GM19372 (cell line): ENCODE measurements at regions not wholly inside any gene's neighbourhood (a gene's known extent, or its start where the extent isn't known, plus 50 kb on each side); places are given as distances from the start of the nearest gene placed in this dataset.
"Not testable (repeated sequence)": the region's sequence is repeated elsewhere in the genome, so short reads cannot be mapped to it uniquely, and the experiment has no call there.

Experiments
- ATAC-seq: cut with Tn5 transposase; IDR thresholded peaks from one replicate; pipeline ENCODE4 v1.9.1; 2021; ENCODE audit warnings: mild to moderate bottlenecking, low read depth, moderate library complexity; ENCODE audit not compliant: unreplicated experiment

DNA sequence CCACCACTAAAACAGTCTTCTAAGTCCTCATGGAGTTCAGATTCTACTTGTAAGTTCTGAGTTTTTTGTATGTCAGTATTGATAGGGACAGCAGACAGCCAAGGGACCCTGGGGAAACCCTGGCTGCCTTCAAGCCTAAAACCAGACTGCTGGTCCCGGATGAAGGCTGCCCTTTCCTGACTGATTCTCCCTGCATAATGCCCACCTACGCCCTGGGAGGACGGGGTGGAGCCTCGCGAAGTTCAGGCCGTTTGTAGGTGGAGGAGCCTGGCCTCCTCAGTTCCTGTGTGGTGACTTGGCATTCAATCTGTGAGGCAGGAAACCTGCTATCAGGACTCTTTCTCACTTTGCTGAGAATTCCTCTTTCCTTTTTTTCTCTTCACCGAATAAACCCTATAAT is 120.3 kb upstream of the LGSN start:
- ATAC-seq = no peak

DNA sequence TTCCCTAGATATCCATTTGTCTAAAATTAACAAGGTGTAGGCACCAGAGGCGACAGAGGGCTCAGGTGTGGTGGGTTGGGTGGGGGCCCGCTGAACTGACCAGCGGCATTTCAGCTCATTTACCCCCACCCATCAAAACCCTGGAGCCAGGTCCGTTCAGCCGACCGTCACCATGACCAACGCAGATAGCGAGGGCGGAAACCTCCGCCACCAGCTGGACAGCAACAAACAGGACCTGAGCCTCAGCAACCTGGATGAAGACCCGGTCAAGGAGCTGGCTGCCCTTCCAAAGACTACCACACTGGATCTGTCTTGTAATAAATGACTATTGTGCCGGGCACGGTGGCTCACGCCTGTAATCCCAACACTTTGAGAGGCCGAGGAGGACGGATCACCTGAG is 120.8 kb upstream of the LGSN start:
- ATAC-seq = no peak

DNA sequence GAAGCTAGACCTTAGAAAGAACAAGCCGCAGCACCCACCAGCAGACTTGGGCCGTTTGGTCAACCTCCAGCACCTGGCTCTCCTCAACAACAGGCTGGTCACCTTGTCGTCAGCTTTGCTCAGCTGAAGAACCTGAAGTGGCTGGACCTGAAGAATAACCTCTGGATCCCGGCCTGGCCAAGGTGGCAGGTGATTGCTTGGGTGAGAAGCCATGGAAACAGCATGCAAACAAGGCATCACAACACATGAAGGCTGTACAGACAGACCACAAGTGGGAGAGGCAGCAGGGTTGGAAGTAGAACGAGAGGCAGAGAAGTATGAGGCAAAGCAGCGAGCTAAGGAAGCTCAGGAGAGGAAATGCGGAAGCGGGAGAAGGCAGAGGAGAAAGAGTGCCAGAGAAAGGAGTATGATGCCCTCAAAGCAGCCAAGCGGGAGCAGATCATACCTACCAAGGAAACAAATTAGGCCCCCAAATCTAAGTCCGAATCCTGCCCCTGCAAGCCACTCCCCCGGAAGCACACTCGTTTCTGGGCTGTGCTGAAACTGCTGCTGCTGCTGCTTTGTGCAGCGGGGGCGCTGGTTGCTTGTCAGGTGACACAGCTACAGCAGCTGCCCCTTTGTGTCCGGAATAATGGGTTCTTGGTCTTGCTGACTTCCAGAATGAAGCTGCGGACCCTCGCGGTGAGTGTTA is 121.6 kb upstream of the LGSN start:
- no peak for ATAC-seq

DNA sequence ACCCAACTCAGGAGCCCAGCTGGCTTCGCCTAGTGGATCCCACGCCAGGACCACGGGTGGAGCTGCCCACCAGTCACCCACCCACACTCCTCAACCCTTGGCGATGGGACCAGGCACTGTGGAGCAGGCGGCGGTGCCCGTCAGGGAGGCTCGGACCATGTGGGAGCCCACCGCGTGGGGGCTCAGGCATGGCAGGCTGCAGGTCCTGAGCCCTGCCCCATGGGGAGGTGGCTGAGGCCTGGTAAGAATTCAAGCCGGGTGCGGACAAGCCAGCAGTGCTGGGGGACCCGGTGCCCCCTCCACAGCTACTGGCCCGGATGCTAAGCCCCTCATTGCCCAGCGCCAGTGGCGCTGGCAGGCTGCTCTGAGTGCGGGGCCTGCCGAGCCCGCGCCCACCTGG is 123.1 kb upstream of the LGSN start:
- no peak for ATAC-seq

DNA sequence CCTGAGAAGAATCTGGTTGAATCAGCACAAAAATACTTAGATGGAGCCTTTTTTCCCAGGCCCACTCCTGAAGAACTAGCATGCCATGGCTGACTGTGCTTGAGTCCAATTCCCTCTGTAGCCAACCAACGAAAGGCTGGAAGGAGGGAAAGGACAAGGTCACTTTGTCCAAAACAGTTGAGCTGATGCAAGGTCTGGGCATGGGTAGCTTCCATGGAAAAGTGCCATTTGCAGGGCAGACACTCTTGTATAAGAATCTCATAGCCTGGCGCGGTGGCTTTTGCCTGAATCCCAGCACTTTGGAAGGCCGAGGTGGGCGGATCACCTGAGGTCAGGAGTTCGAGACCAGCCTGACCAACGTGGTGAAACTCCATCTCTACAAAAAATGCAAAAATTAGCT is 125.0 kb upstream of the LGSN start:
- no peak for ATAC-seq

DNA sequence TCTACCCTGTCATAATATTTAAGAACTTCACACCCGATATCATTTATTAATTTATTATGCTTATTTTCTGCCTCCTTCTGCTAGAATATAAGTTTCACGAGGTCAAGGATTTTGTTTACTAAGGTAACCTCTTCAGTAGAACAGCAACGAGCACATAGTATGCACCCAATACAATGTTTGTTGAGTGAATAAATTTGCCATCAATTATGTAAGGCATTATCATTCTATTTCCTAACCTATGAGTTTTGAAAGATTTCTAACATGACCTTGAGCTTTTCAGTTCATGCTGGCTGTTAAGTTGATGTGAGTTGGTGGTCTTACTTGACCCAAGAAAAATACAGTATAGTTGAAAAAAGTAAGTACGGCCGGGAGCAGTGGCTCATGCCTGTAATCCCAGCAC is 125.9 kb upstream of the LOC128125822 start:
- ATAC-seq = no peak

DNA sequence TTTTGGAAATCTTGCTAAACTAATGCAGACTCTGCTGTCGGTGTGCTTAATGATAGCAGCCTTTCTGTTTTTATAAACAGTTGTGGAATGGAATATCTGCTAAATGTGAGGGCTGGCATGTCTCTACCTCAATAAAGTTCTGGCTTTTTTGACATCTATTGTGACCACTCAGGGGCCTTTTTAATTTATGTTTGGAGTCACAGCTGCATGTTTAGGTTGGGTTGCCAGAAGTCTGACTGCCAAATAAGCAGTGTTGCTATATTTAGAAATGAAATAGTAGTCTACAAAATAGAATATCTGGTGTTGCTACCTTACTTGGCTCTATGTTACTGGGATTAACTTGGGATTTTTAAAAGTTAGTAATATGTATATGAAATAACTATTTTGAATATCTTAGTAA is 125.1 kb upstream of the LOC128125822 start:
- ATAC-seq = no peak

DNA sequence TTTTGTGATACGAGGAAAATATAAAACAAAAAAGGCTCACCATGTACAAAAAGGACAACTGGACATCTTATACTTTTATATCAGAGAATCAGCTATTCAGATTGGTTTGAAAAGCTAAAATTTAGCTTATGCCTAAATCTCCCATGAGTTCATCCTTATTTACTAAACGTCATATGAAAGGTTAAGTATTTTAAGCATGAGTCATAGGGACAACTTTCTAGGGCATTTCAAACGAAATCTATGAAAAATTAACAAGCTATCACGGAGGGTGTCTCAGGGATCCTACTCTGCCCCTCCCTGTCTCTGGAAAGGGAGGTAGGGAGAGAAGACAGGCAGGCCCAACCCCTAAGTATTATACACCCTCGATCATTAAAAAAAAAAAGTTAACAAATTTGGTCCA is 124.1 kb upstream of the LOC128125822 start:
- no peak for ATAC-seq

DNA sequence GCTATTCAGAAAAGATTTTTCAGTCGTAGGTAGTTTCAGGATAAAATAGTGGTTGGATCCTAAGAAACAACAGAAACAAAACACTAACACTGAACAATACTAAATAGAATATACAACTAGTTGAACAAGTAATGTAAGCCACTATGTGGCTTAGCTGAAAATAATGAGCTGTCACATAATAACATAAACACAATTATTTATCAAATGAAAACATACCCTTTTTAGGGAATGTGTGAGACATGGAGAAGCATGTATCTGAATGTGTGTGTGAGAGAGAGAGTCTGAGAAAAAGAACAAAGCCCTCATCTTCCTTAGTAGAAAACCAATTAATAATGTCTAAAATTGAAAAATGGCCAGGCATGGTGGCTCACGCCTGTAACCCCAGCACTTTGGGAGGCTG is 122.6 kb upstream of the LOC128125822 start:
- no peak for ATAC-seq

DNA sequence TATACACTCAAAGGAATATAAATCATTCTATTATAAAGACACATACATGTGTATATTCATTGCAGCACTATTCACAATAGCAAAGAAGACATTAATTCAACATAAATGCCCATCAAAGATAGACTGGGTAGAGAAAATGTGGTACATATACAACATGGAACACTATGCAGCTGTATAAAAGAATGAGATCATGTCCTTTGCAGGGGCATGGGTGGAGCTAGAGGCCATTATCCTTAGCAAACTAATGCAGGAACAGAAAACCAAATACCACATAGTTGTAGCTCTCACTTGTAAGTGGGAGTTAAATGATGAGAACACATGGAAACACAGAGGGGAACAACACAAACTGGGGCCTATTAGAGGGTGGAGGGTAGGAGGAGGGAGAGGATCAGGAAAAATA is 121.0 kb upstream of the LOC128125822 start:
- ATAC-seq = no peak

DNA sequence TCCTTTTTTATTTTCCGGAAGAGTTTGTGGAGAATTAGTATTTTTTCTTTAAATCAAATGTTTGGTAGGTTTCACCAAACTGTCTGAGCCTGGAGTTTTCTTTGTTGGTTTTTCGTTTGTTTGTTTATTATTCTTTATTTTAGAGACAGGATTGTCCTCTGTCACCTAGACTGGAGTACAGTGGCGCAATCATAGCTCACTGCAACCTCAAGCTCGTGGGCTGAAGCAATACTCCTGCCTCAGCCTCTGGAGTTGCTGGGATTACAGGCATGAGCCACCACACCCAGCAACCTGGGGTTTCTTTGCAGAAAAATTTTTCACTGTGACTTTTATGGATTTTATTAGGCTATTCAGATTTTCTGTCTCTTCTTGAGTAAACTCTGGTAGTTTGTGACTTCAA is 120.2 kb upstream of the LOC128125822 start:
- ATAC-seq = no peak

DNA sequence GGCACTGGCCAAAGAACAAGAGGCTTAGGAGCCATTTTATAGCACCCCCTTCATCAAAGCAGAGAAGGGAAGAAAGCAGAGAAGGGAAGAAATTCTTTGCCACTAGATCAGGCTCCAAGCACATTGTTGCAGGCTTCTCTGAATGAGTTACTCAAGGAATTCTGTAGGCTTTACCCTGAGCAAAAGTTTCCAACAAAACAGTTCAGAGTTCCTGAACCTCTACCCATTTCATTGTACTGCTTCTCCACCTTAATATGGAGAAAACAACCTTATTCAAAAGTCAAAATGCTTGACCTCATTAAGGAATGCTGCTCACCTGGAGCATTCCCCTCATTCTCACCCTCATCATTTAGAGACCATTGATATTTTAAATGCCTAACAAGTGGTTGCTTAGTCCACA is 115.5 kb upstream of the LOC128125822 start:
- ATAC-seq = no peak

DNA sequence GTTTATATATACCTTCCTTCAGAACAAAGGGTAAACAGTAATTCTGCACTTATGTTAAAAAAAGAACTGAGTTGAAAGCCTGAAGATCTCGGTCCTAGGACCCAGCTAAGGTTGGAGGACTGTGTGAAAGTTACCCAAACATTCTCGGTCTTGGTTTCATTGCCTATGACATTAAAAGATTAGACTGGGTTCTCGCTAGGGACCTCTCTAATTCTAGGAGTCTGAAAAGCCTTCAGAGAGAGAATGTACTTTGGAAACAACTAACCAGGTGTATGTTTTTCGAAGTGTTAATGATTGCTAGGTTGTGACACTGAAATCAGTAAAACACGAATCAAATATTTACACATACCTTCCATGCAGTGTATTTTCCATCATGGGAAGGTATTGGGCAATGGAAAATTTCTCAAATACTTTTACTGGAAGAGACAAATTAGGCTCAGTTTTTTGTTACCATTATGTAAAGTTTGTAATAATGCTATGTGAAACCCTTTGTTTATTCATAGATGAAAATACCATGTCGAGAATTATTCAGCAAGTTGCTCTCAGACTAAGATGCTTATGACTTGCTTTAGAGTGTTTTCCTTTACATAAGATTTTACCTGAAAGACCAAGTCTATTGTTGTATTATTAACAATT is 113.7 kb upstream of the LOC128125822 start:
- no peak for ATAC-seq

DNA sequence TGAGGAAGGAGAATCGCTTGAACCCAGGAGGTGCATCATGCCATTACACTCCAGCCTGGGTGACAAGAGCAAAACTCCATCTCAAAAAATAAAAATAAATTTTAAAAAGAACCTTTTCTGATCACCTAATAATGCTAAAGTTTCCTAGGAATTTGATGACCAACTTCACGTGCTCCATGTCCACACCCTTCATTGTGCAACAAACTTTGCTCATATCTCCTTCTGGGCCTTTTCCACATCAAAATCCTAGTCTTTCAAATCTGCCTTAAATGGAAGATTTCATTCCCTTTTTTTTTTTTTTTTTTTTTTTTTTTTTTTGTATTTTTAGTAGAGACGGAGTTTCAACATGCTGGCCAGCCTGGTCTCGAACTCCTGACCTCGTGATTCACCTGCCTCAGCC is 112.5 kb upstream of the LOC128125822 start:
- ATAC-seq = no peak

DNA sequence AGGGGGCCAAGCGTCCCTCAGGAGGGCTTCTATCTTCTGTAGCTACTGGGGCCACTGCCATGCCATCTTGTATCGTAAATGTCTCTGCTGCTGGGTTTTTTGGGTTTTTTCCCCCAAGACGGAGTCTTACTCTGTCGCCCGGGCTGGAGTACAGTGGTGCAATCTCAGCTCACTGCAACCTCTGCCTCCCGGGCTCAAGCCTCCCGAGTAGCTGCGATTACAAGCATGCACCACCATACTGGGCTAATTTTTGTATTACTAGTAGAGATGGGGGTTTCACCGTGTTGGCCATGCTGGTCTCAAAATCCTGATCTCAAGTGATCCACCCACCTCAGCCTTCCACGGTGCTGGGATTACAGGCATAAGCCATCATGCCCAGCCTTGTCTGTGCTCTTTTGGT is 111.3 kb upstream of the LOC128125822 start:
- no peak for ATAC-seq

DNA sequence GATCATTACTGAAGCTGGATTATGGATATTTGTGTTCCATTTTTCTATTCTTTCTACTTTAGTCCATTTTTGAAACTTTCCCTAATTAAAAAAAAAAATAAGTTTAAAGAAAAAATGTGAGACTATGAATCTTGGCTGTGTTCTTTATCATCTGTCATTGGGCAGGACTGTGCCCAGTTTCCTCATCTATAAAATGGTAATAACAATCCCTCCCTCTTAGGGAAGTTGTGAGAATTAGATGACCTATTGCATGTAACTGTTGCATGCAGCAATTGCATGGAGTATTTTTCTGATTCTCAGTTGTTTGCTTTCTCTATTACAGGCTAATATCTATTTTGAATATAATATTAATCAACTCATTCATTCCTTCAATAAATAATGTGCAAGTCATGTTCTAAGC is 108.2 kb upstream of the LOC128125822 start:
- no peak for ATAC-seq

DNA sequence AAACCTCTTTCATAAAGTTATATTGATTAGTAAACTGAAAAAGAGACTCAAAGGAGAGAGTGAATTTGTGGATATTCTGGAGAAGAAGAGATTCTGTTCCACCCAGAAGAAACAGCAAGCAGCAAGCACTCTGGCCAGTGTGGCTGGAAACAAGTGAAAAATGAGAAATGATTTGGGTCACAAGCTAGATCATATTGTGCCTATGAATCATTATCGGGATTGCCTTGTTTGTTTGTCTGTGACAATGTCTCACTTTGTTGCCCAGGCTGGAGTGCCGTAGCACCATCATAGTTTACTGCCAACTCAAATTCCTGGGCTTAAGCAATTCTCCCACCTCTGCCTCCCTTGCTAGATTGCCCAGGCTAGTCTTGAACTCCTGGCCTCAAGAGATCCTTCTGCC is 106.5 kb upstream of the LOC128125822 start:
- ATAC-seq = no peak

DNA sequence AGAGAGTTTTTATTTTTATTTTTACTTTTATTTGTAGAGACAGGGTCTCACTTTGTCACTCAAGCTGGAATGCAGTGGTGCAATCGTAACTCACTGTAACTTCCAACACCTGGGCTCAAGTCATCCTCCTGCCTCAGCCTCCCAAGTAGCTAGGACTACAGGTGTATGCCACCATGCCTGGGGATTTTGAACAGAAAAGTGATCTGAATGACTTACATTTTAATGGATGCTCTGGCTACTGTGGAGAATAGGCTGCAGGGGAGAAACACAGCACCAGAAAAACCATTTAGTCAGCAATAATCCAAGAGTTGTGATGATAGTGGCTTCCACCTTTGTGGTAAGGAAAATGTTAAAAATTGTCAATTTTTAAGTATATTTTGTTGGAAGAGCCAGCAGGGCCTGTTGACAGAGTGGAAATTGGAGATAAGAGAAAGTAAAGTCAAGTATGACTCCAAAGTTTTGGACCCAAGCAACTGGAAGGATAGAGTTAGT is 106.0 kb upstream of the LOC128125822 start:
- ATAC-seq = no peak

DNA sequence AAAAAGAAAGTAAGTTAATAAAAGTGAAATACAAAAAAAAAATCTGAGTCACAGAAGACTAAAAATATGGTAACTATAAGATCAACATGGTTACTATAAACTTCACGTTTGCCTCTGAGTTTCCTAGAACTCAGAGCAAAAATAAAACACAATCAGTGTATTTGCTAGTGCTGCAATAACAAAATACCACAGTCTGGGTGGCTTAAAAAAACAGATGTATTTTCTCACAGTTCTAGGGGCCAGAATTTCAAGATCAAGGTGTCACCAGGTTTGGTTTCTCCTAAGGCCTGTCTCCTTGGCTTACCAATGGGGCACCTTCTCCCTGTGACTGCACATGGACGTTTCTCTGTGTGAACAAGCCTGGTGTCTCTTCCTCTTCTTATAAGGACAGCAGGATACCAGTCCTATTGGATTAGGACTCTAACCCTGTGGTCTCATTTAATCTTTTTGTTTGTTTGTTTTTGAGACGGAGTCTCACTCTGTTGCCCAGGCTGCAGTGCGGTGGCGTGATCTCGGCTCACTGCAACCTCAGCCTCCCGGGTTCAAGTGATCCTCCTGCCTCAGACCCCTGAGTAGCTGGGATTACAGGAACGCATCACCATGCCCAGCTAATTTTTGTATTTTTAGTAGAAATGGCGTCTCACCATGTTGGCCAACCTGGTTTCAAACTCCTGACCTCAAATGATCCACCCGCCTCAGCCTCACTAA is 104.9 kb upstream of the LOC128125822 start:
- no peak for ATAC-seq

DNA sequence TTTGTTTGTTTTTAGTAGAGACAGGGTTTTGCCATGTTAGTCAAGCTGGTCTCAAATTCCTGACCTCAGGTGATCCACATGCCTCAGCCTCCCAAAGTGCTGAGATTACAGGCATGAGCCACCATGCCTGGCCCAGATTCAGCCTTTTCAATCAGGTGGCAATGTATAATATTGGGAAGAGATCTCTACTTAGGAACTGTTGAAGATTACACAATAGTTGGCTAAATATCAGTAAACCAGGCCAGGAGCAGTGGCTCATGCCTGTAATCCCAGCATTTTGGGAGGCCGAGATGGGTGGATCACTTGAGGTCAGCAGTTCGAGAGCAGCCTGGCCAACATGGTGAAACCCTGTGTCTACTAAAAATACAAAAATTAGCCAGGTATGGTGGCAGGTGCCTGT is 101.1 kb upstream of the LOC128125822 start:
- ATAC-seq = not testable (repeated sequence)

DNA sequence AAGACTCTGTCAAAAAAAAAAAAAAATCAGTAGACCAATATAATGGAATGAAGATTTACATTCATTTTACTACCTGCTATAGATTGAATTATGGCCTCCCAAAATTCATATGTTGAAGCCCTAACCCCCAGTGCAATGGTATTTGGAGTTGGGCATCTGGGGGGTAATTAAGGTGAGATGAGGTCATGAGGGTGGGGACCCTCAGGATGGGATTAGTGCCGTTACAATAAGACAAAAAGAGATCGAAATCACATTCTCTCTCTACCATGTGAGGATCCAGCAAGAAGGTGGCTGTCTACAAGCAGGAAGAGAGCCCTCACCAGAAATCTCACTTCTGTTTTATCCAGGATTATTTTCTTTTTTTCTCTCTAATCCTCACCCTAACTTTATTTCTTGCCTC is 100.6 kb upstream of the LOC128125822 start:
- no peak for ATAC-seq

DNA sequence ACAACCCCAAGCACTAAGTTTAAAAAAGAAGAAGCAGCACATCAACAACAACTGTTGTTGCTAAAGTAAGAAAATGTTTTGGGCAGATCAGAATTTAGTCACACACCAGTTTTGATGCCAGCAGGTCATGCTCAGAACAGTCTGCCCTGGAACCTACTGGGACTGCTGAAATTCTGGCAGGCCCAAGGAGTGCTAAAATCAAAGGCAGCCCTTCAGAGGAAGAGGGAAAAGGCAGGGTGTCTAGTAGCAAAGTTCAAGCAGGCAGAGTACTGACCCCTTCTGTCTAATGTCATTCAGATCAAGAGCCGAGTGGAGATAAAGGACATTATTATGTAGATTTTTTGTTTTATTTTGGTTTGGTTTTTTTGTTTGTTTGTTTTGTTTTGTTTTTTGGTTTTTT is 96.6 kb upstream of the LOC128125822 start:
- ATAC-seq = no peak
